ENCODE measurements at regions not wholly inside any gene's neighbourhood (a gene's known extent, or its start where the extent isn't known, plus 50 kb on each side); places are given as distances from the start of the nearest gene placed in this dataset.

- TF ChIP-seq GLIS3 (CRISPR knock-in tag; IDR thresholded peaks at IDR 0.05): no peak
- TF ChIP-seq ISL1 (CRISPR knock-in tag; IDR thresholded peaks at IDR 0.05): no peak
- no peak for TF ChIP-seq BACH2 (CRISPR knock-in tag; IDR thresholded peaks at IDR 0.05; ENCODE audit: borderline replicate concordance)
- TF ChIP-seq, protein P1, sequence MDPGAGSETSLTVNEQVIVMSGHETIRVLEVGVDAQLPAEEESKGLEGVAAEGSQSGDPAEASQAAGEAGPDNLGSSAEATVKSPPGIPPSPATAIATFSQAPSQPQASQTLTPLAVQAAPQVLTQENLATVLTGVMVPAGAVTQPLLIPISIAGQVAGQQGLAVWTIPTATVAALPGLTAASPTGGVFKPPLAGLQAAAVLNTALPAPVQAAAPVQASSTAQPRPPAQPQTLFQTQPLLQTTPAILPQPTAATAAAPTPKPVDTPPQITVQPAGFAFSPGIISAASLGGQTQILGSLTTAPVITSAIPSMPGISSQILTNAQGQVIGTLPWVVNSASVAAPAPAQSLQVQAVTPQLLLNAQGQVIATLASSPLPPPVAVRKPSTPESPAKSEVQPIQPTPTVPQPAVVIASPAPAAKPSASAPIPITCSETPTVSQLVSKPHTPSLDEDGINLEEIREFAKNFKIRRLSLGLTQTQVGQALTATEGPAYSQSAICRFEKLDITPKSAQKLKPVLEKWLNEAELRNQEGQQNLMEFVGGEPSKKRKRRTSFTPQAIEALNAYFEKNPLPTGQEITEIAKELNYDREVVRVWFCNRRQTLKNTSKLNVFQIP (CRISPR knock-in tag; IDR thresholded peaks at IDR 0.05; ENCODE audit: borderline replicate concordance, low read depth): no peak
- no peak for TF ChIP-seq ZNF70 (CRISPR knock-in tag; IDR thresholded peaks at IDR 0.05)
- no peak for TF ChIP-seq PPARA (CRISPR knock-in tag; IDR thresholded peaks at IDR 0.05; ENCODE audit: borderline replicate concordance)
- no peak for TF ChIP-seq SNAI2 (CRISPR knock-in tag; IDR thresholded peaks at IDR 0.05)
- TF ChIP-seq TSHZ2 (CRISPR knock-in tag; IDR thresholded peaks at IDR 0.05): no peak
Observed at GRCh38 chr3:6578526-6578925, 282.4 kb upstream of the GRM7 start.
